Effector memory CD4-positive, alpha-beta T cell (primary cell): ENCODE measurements at regions not wholly inside any gene's neighbourhood (a gene's known extent, or its start where the extent isn't known, plus 50 kb on each side); places are given as distances from the start of the nearest gene placed in this dataset.

Experiments used
- DNase-seq, 3 donors: peaks; one replicate each; pipeline ENCODE4 v3.0.0-alpha.2; 2020
- H3K27ac ChIP-seq: 2 replicates; pipeline ENCODE4 v1.7.0; 2013; ENCODE audit warnings: mild to moderate bottlenecking, low read length, moderate library complexity; ENCODE audit not compliant: insufficient read depth, poor library complexity, severe bottlenecking
- H3K27me3 ChIP-seq: replicated peaks from 2 replicates; pipeline ENCODE4 v1.7.0; 2013; ENCODE audit warnings: mild to moderate bottlenecking, low read length; ENCODE audit not compliant: insufficient read depth, control insufficient read depth, poor library complexity, severe bottlenecking
- H3K36me3 ChIP-seq: 2 replicates; pipeline ENCODE4 v1.7.0; 2013; ENCODE audit warnings: mild to moderate bottlenecking, low read length, moderate library complexity; ENCODE audit not compliant: control insufficient read depth, insufficient read depth
- H3K4me1 ChIP-seq: 2 replicates; pipeline ENCODE4 v1.7.0; 2013; ENCODE audit warnings: low read length, mild to moderate bottlenecking; ENCODE audit not compliant: control insufficient read depth, insufficient read depth, poor library complexity, severe bottlenecking
- H3K4me3 ChIP-seq: 2 replicates; pipeline ENCODE4 v1.7.0; 2013; ENCODE audit warnings: low read length, low read depth, mild to moderate bottlenecking; ENCODE audit not compliant: insufficient read depth, poor library complexity, severe bottlenecking
- H3K9me3 ChIP-seq: 2 replicates; pipeline ENCODE4 v1.7.0; 2013; ENCODE audit warnings: mild to moderate bottlenecking, low read length, moderate library complexity; ENCODE audit not compliant: control insufficient read depth

GRCh38 chr16:80063713-80064069 lies 463.2 kb upstream of the MAF start:
- DNase-seq, result no peak
- Histone ChIP-seq H3K4me1 (no peaks in the 10 kb centered on the region), H3K27ac (no peak overlapping the region), H3K36me3 (no peaks in the 10 kb centered on the region), H3K27me3 (no peaks in the 10 kb centered on the region), H3K4me3 (no peak overlapping the region), H3K9me3 (no peaks in the 10 kb centered on the region)

GRCh38 chr16:80063031-80063712 lies 462.6 kb upstream of the MAF start:
- Histone ChIP-seq H3K9me3 (no peaks in the 10 kb centered on the region), H3K27me3 (no peaks in the 10 kb centered on the region), H3K36me3 (no peaks in the 10 kb centered on the region), H3K27ac (no peak overlapping the region), H3K4me1 (no peaks in the 10 kb centered on the region), H3K4me3 (no peak overlapping the region)
- no peak for DNase-seq

- no peak for DNase-seq
- no peaks in the 10 kb centered on the region for H3K4me1 ChIP-seq
- no peak overlapping the region for H3K27ac ChIP-seq
- no peak overlapping the region for H3K4me3 ChIP-seq
- H3K9me3 ChIP-seq, result no peaks in the 10 kb centered on the region
- no peaks in the 10 kb centered on the region for H3K36me3 ChIP-seq
- H3K27me3 ChIP-seq, result no peaks in the 10 kb centered on the region
Measured at GRCh38 chr16:80062361-80063030, 462.0 kb upstream of the MAF start.

- Histone ChIP-seq H3K27ac (no peak overlapping the region), H3K4me3 (no peak overlapping the region), H3K4me1 (no peaks in the 10 kb centered on the region), H3K9me3 (no peaks in the 10 kb centered on the region), H3K36me3 (no peaks in the 10 kb centered on the region), H3K27me3 (no peaks in the 10 kb centered on the region)
- no peak for DNase-seq
Measured at GRCh38 chr16:80060470-80060869, 459.9 kb upstream of the MAF start.

- DNase-seq, result no peak
- H3K9me3 ChIP-seq, result no peaks in the 10 kb centered on the region
- no peaks in the 10 kb centered on the region for H3K36me3 ChIP-seq
- H3K27ac ChIP-seq, result no peak overlapping the region
- no peaks in the 10 kb centered on the region for H3K27me3 ChIP-seq
- H3K4me1 ChIP-seq, result no peaks in the 10 kb centered on the region
- H3K4me3 ChIP-seq, result no peak overlapping the region
Measured at GRCh38 chr16:80059836-80060235, 459.3 kb upstream of the MAF start.

- Histone ChIP-seq H3K27me3 (no peaks in the 10 kb centered on the region), H3K36me3 (no peaks in the 10 kb centered on the region), H3K27ac (no peak overlapping the region), H3K4me3 (no peak overlapping the region), H3K9me3 (no peaks in the 10 kb centered on the region), H3K4me1 (no peaks in the 10 kb centered on the region)
- DNase-seq, result no peak
Measured at GRCh38 chr16:80058214-80058613, 457.7 kb upstream of the MAF start.

GRCh38 chr16:80056324-80056723 lies 455.8 kb upstream of the MAF start:
- Histone ChIP-seq H3K27ac (no peak overlapping the region), H3K36me3 (no peaks in the 10 kb centered on the region), H3K9me3 (no peaks in the 10 kb centered on the region), H3K4me3 (no peak overlapping the region), H3K27me3 (no peaks in the 10 kb centered on the region), H3K4me1 (no peaks in the 10 kb centered on the region)
- no peak for DNase-seq

- Histone ChIP-seq H3K4me3 (no peak overlapping the region), H3K27ac (no peak overlapping the region), H3K4me1 (no peaks in the 10 kb centered on the region), H3K36me3 (no peaks in the 10 kb centered on the region), H3K27me3 (no peaks in the 10 kb centered on the region), H3K9me3 (no peaks in the 10 kb centered on the region)
- no peak for DNase-seq
Measured at GRCh38 chr16:80055831-80056230, 455.3 kb upstream of the MAF start.

- no peak for DNase-seq
Measured at GRCh38 chr16:80054647-80055046, 454.1 kb upstream of the MAF start.

GRCh38 chr16:80051040-80051439 lies 450.5 kb upstream of the MAF start:
- Histone ChIP-seq H3K36me3 (no peaks in the 10 kb centered on the region), H3K27me3 (no peaks in the 10 kb centered on the region), H3K27ac (no peak overlapping the region), H3K4me3 (no peak overlapping the region), H3K4me1 (no peaks in the 10 kb centered on the region), H3K9me3 (no peaks in the 10 kb centered on the region)
- no peak for DNase-seq

More at GRCh38 chr16:80054647-80055046, 454.1 kb upstream of the MAF start:
- H3K4me3 ChIP-seq, result no peak overlapping the region
- no peaks in the 10 kb centered on the region for H3K4me1 ChIP-seq
- H3K36me3 ChIP-seq, result no peaks in the 10 kb centered on the region
- no peak overlapping the region for H3K27ac ChIP-seq
- H3K27me3 ChIP-seq, result no peaks in the 10 kb centered on the region
- no peaks in the 10 kb centered on the region for H3K9me3 ChIP-seq
